ENCODE measurements at regions not wholly inside any gene's neighbourhood (a gene's known extent, or its start where the extent isn't known, plus 50 kb on each side); places are given as distances from the start of the nearest gene placed in this dataset.

GRCh38 chr19:30807278-30807677 lies 435.1 kb downstream of the ZNF536 start:
- TF ChIP-seq CTCF (IDR thresholded peaks at IDR 0.05; ENCODE audit: insufficient read depth, low read length) (no peak), REST (IDR thresholded peaks at IDR 0.05; ENCODE audit: insufficient replicate concordance, low read depth) (no peak), POLR2AphosphoS5 (IDR thresholded peaks at IDR 0.05; ENCODE audit: low read depth) (no peak), GABPA (IDR thresholded peaks at IDR 0.05; ENCODE audit: low read depth) (no peak)
